HG02798 (cell line): ENCODE measurements at regions not wholly inside any gene's neighbourhood (a gene's known extent, or its start where the extent isn't known, plus 50 kb on each side); places are given as distances from the start of the nearest gene placed in this dataset.
"Not testable (repeated sequence)": the region's sequence is repeated elsewhere in the genome, so short reads cannot be mapped to it uniquely, and the experiment has no call there.

Experiments used
- ATAC-seq: cut with Tn5 transposase; IDR thresholded peaks from one replicate; pipeline ENCODE4 v1.9.1; 2021; ENCODE audit warnings: mild to moderate bottlenecking; ENCODE audit not compliant: unreplicated experiment, poor library complexity

GRCh38 chr6:137610702-137611101 is 116.5 kb upstream of the OLIG3 start:
- no peak for ATAC-seq

- ATAC-seq = no peak
These were observed 129.1 kb upstream of the OLIG3 start for GRCh38 chr6:137623293-137623692.

- ATAC-seq = no peak
These were observed 131.0 kb upstream of the OLIG3 start for GRCh38 chr6:137625100-137625661.

- ATAC-seq = no peak
These were observed 131.6 kb upstream of the OLIG3 start for GRCh38 chr6:137625808-137626207.

- no peak for ATAC-seq
These were observed 136.5 kb upstream of the OLIG3 start for GRCh38 chr6:137630666-137631065.

GRCh38 chr6:137631323-137631722 is 137.1 kb upstream of the OLIG3 start:
- ATAC-seq = peak; percentile 59

GRCh38 chr6:137634177-137634576 is 140.0 kb upstream of the OLIG3 start:
- ATAC-seq = peak; percentile 36

GRCh38 chr6:137637121-137637520 is 142.9 kb upstream of the OLIG3 start:
- ATAC-seq = no peak

GRCh38 chr6:137638926-137639706 is 144.9 kb upstream of the OLIG3 start:
- no peak for ATAC-seq

GRCh38 chr6:137640086-137640485 is 145.9 kb upstream of the OLIG3 start:
- ATAC-seq = no peak

GRCh38 chr6:137641474-137642077 is 147.4 kb upstream of the OLIG3 start:
- peak; percentile 77 for ATAC-seq

- not testable (repeated sequence) for ATAC-seq
These were observed 149.0 kb upstream of the OLIG3 start for GRCh38 chr6:137643210-137643609.

- not testable (repeated sequence) for ATAC-seq
These were observed 149.4 kb upstream of the OLIG3 start for GRCh38 chr6:137643644-137644043.

- no peak for ATAC-seq
These were observed 151.7 kb upstream of the OLIG3 start for GRCh38 chr6:137645850-137646249.

GRCh38 chr6:137646484-137646883 is 152.3 kb upstream of the OLIG3 start:
- ATAC-seq = no peak

- ATAC-seq = peak; percentile 78
These were observed 153.7 kb upstream of the OLIG3 start for GRCh38 chr6:137647762-137648447.

- no peak for ATAC-seq
These were observed 156.5 kb upstream of the OLIG3 start for GRCh38 chr6:137650720-137651119.

- no peak for ATAC-seq
These were observed 157.0 kb upstream of the OLIG3 start for GRCh38 chr6:137651178-137651577.

- ATAC-seq = no peak
These were observed 157.6 kb upstream of the OLIG3 start for GRCh38 chr6:137651591-137652335.

GRCh38 chr6:137652961-137653705 is 158.9 kb upstream of the OLIG3 start:
- no peak for ATAC-seq
